SHP77 treated with DMSO at 0.1 percent for 48 hours (cell line): ENCODE measurements at regions not wholly inside any gene's neighbourhood (a gene's known extent, or its start where the extent isn't known, plus 50 kb on each side); places are given as distances from the start of the nearest gene placed in this dataset.
"Not testable (repeated sequence)": the region's sequence is repeated elsewhere in the genome, so short reads cannot be mapped to it uniquely, and the experiment has no call there.

Experiments
- DNase-seq: peaks from one replicate; lab custom pipeline; 2025; lab: John Stamatoyannopoulos, UW

DNA sequence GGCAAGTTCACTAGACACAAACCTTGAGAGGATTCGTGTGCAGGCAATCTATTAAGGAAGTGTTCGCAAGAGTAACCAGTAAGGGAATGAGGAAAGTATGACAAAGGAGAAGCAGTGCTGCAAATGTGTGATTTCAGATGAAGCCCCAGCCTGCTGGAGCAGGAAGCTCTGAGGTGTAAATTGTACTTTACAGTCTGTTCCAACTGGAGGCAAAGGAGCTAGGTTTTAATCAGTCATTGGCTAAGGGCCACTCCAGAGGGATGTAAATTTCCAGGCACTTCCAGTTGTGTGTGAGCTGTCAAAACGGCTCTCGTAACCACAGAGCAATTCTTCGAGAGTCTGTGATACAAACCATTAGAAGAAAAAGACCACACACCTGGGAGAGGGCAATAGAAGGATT lies 359.5 kb upstream of the FAM98A start:
- DNase-seq = no peak

DNA sequence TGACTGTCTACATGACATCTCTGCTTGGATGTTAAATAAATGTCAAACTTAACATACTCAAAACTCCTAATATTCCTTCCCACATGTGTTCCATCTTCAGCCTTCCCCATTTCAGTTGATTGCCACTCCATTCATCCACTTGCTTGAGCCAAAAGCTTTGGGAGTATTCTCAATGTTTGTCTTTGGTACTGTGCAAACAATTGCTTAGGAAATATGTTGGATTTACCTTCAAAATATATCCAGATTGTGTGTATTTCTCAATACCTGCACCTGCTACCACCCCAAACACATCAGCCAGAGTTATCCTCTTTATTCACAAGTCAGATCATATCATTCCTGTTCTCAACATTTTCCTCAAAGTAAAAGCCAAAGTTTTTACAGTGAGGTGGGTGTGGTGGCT lies 350.3 kb upstream of the FAM98A start:
- DNase-seq = no peak

DNA sequence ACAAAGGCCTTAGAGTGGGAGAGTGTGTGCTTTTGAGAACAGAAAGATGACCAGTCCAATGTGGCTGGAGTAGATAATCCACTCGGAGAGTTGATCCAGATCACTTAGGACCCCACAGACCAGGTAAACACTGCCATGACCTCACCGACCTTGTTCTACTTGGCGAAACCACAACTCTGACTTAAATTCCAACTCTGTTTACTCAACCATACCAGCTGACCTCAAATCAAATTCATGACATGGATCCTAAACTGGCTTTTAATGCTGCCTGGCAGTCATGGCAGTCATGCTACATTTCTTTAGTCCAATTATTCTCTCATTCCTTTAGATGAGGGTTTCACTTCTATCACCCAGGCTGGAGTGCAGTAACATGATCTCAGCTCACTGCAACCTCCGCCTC lies 347.1 kb upstream of the FAM98A start:
- no peak for DNase-seq

- DNase-seq = no peak
Observed at GRCh38 chr2:33933203-33933602, 334.1 kb upstream of the FAM98A start.

- DNase-seq = no peak
Observed at GRCh38 chr2:33931164-33931563, 332.1 kb upstream of the FAM98A start.

GRCh38 chr2:33929467-33929866 lies 330.4 kb upstream of the FAM98A start:
- no peak for DNase-seq

DNA sequence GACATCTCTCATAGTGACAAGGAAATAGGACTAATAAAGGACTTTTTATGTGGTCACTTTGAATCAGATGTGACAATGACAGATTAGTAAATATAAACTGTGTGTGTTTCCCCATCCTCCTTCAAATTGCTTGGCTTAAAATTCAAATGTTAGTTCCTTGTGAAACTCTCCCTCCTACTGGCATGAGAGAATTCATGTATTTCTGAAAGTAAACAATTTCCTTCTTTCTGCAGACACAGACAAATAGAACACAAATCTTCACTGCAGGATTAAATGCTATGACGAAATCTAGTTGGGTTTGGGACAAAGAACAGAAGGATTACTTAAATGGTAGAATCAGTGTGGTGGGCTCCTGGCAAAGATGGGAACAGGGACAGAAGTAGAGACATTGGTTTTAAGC lies 328.7 kb upstream of the FAM98A start:
- no peak for DNase-seq

DNA sequence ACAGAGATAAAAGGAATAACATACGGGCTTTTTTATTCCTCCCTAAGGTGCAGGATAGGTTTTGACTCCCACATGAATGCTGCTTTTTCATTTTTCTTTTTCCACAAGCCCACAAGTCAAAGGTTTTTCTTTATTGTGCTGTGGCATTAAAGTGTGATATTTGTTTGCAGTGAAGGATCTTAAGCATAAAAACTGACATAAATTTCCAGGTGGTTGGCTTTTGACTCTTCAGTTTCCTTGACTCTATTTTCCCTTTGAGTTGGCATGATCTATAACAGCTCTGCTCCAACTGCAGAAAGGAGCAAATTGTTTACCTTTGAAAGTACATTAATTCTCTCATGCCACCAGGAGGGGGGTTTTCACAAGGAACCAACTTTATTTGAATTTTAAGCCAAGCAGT lies 326.2 kb upstream of the FAM98A start:
- no peak for DNase-seq

DNA sequence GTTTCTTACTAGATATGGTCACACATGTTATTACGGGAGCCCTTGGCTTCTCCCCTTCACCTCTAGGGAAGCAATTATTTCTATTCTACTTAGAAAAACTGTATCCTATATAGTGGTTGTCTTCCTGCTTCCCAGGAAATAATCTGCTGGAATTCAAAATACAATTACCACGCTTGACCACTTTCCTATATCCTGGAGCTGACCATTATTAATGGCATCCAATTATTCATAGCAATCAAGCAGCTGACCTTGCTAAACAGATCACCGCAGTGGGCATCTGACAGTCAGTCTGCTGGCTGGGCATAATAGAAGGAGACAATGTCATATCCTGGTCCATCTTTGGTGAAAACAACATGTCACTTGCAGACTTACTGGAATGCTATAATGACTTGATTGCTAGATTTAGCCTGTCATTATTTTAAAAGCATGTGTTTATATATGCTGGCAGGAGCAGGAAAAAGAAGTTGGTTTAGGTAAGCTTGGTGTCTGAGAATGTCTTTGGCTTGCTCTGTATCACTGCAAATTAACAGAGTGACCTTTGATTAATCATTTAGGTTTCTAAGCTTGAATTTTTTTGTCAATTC lies 325.6 kb upstream of the FAM98A start:
- DNase-seq = no peak

GRCh38 chr2:33917252-33917651 lies 318.2 kb upstream of the FAM98A start:
- no peak for DNase-seq

GRCh38 chr2:33913071-33913616 lies 314.0 kb upstream of the FAM98A start:
- no peak for DNase-seq

DNA sequence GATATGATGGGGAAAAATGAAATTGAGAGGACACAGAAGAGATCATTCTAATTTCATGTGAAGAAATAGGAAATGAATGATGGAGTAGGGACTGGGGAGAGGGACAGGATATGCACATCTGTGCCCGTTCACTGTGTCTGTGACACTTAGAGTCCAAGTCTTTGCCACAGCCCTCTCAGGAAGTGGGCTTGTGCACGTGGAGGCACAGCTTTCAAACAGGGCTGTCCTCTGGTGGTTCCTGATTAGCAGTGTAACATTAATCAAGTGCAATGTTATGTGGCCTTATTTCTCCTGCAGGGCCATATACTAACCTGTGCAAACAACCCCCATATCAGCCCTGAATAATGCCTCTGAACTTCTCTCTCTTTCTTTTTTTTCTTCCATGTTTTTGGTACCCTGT lies 312.2 kb upstream of the FAM98A start:
- no peak for DNase-seq

DNA sequence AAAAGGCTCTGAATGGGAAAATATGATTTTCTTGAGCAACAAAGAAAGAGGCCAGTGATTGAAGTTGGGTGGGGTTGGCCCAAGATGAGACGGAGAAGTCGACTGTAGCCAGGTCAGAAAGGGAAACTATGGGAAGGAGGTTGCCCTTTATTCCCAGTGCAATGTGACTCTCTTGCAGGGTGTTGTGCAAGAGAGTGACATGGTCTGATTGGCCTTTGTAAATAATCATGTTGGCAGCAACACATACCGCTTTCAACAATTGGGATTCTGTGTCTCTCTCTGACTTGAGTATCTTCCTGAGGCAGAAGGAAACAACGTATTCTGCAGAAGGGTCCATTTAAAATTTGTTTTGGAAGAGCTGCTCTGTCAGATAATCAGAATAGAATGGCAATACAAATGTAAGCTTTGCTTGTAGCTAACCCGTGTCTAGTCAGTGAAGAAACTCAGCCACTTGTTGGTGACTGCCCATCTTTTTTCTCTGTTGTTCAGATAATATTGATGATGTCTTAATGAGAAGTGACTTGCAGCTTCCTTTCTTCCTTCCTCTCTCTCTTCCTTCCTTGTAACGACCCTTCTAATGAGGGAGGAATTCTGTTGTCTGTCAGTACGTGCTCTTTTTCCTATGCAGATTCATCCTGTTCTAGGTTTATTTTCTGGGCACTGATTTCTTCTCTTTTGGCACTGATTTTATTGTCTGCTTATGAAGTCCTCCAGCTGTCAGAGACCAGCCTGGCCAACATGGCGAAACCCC lies 311.0 kb upstream of the FAM98A start:
- no peak for DNase-seq

DNA sequence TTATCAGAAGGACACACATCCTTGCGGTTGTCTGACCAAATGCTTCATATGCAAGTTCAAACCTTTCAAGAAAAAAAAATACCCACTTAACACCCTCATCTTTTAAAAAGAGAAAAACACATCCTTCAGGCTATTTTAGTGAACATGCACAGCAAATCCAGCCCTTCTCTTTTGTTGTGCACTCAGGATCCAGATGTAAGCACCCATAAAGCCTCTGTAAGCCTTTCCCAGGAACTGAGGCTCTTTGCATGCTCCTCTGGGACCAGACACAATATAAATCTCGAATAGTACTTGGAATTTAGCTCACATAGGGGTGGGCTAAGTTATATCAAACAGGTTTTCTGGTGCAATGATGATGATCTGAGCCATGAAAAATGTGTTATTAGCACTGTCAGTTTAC lies 308.8 kb upstream of the FAM98A start:
- DNase-seq = no peak

DNA sequence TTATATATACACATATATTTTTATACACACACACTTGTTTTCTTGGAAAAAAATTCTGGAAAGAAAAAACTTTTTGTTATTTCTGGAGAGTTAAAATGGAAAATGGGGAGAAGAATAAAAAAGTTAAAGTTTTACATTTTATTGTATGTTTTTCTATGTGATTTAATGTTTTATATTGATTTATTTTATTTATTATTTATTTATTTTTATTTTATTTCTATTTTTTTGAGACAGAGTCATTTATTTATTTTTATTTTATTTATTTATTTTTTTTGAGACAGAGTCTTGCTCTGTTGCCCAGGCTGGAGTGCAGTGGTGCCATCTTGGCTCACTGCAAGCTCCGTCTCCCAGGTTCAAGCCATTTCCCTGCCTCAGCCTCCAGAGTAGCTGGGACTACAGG lies 307.0 kb upstream of the FAM98A start:
- DNase-seq = not testable (repeated sequence)

DNA sequence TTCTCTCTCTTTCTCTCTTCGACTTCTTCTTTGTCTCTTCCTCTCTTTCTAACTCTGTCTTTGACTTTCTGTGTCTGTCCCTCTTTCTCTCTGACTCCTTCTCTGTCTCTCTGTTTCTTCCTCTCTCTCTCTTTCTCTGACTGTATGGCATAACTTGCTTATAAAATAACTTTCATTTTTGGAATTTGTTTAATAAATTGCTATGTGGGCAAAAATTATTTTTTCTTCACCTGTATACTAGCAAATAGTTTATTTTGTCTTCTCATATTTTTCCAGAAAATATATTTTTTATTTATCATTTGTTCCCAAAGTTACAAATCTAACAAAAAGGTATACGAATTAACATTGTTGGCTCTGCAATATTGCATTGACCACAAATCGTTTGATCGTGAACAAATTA lies 305.7 kb upstream of the FAM98A start:
- DNase-seq = no peak

DNA sequence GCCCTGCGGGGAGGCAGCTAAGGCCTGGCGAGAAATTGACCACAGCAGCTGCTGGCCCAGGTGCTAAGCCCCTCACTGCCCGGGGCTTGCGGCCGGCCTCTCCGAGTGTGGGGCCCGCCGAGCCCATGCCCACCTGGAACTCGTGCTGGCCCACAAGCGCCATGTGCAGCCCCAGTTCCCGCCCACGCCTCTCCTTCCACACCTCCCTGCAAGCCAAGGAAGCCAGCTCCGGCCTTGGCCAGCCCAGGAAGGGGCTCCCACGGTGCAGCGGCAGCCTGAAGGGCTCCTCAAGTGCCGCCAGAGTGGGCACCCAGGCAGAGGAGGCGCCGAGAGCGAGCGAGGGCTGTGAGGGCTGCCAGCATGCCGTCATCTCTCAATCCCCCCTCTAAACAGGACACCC lies 304.6 kb upstream of the FAM98A start:
- no peak for DNase-seq

GRCh38 chr2:33903215-33903614 lies 304.1 kb upstream of the FAM98A start:
- no peak for DNase-seq

GRCh38 chr2:33900610-33901009 lies 301.5 kb upstream of the FAM98A start:
- DNase-seq = no peak

- no peak for DNase-seq
Observed at GRCh38 chr2:33897741-33898140, 298.6 kb upstream of the FAM98A start.

- no peak for DNase-seq
Observed at GRCh38 chr2:33893824-33894223, 294.7 kb upstream of the FAM98A start.

GRCh38 chr2:33891616-33892015 lies 292.5 kb upstream of the FAM98A start:
- DNase-seq = no peak

DNA sequence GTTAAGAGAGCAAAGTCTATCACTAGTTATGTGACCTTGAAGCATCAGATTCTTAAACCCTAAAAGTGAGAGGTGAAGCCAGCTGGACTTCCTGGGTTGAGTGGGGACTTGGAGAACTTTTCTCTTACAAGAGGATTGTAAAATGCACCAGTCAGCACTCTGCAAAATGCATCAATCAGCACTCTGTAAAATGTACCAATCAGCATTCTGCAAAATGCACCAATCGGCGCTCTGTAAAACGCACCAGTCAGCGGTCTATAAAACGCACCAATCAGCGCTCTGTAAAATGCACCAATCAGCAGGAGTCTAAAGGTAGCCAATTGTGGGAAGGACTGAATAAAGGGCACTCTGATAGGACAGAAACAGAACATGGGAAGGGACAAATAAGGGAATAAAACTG lies 291.6 kb upstream of the FAM98A start:
- no peak for DNase-seq
